SK-N-SH (cell line): ENCODE measurements at regions not wholly inside any gene's neighbourhood (a gene's known extent, or its start where the extent isn't known, plus 50 kb on each side); places are given as distances from the start of the nearest gene placed in this dataset.

Experiments
- CTCF ChIA-PET: fragments of 300-600, 350-600 bp; formaldehyde crosslinking; extraction: SDS; loops from one replicate; lab custom pipeline; 2021; lab: Yijun Ruan, JAX
- POLR2A ChIA-PET: fragments of 350-600 bp; sonication (Branson Sonifier 250); formaldehyde crosslinking; extraction: SDS; loops from one replicate; lab custom pipeline; 2020; ENCODE audit warnings: antibody characterized with exemption, inconsistent platforms; lab: Yijun Ruan, JAX
- DNase-seq: peaks from one replicate; pipeline ENCODE4 v3.0.0; 2012
- H2AFZ ChIP-seq: fragments of 200-600 bp; sonication (generic); 2 replicates; pipeline ENCODE4 v1.8.1; 2016; ENCODE audit warnings: antibody characterized with exemption, mild to moderate bottlenecking, low read depth
- H3F3A ChIP-seq: fragments of 200-600 bp; sonication (generic); replicated peaks from 2 replicates; pipeline ENCODE3; 2016; ENCODE audit warnings: antibody characterized with exemption, mild to moderate bottlenecking; ENCODE audit not compliant: insufficient read depth
- H3K27ac ChIP-seq, 2 experiments: fragments of 200-500 bp in 1 of 2; fragments of 200-600 bp in 1 of 2; sonication (Bioruptor generic) in 1 of 2; sonication (generic), shearing (Covaris generic) in 1 of 2; 2 replicates each; pipeline versions ENCODE4 v1.5.1 to v1.6.1; 2014 to 2016; ENCODE audit warnings: low read depth in 2 of 2, inconsistent platforms in 1 of 2, low read length in 1 of 2, mild to moderate bottlenecking in 1 of 2, mixed read lengths in 1 of 2
- H3K27me3 ChIP-seq: fragments of 200-600 bp; sonication (generic), shearing (Covaris generic); 2 replicates; pipeline ENCODE4 v1.6.1; 2016; ENCODE audit warnings: mixed run types; ENCODE audit not compliant: insufficient read depth
- H3K36me3 ChIP-seq, 2 experiments: fragments of 200-500 bp in 1 of 2; fragments of 200-600 bp in 1 of 2; sonication (Bioruptor generic) in 1 of 2; sonication (generic) in 1 of 2; replicated peaks in 1 of 2; 2 replicates each; pipeline versions ENCODE3 to v1.5.1; 2014 to 2016; ENCODE audit warnings: low read length in 1 of 2, mild to moderate bottlenecking in 1 of 2; ENCODE audit not compliant: insufficient read depth in 2 of 2, control insufficient read depth in 1 of 2
- H3K4me1 ChIP-seq, 2 experiments: fragments of 200-500 bp in 1 of 2; fragments of 200-600 bp in 1 of 2; sonication (Bioruptor generic) in 1 of 2; sonication (generic), shearing (Covaris generic) in 1 of 2; 2 replicates each; pipeline versions ENCODE4 v1.5.1 to v1.6.1; 2014 to 2016; ENCODE audit warnings: low read depth in 1 of 2, low read length in 1 of 2, mixed run types in 1 of 2; ENCODE audit not compliant: insufficient read depth in 2 of 2, control insufficient read depth in 1 of 2
- H3K4me2 ChIP-seq: fragments of 200-600 bp; sonication (generic), shearing (Covaris generic); 2 replicates; pipeline ENCODE4 v1.6.1; 2017; ENCODE audit warnings: mixed run types
- H3K4me3 ChIP-seq, 2 experiments: fragments of 200-500 bp in 1 of 2; fragments of 200-600 bp in 1 of 2; sonication (Bioruptor generic) in 1 of 2; sonication (generic), shearing (Covaris generic) in 1 of 2; 2 replicates each; pipeline versions ENCODE4 v1.5.1 to v1.8.1; 2014 to 2016; ENCODE audit warnings: low read depth in 2 of 2, inconsistent platforms in 1 of 2, low read length in 1 of 2, mild to moderate bottlenecking in 1 of 2, mixed read lengths in 1 of 2, moderate library complexity in 1 of 2
- H3K79me2 ChIP-seq: fragments of 200-600 bp; sonication (generic); 2 replicates; pipeline ENCODE4 v1.8.1; 2017; ENCODE audit warnings: mild to moderate bottlenecking; ENCODE audit not compliant: insufficient read depth
- H3K9ac ChIP-seq: fragments of 200-600 bp; sonication (generic); 2 replicates; pipeline ENCODE4 v1.6.1; 2017; ENCODE audit warnings: mixed run types
- H3K9me2 ChIP-seq: fragments of 200-600 bp; sonication (generic); 2 replicates; pipeline ENCODE4 v1.6.1; 2017; ENCODE audit warnings: mixed run types
- H3K9me3 ChIP-seq: fragments of 200-600 bp; sonication (generic); 2 replicates; pipeline ENCODE4 v1.6.1; 2017; ENCODE audit warnings: mixed run types, mild to moderate bottlenecking, moderate library complexity
- H4K20me1 ChIP-seq: fragments of 200-600 bp; sonication (generic); 2 replicates; pipeline ENCODE4 v1.6.1; 2017; ENCODE audit warnings: mild to moderate bottlenecking, mixed run types; ENCODE audit not compliant: insufficient read depth
- CTCF ChIP-seq: fragments of 200-600 bp; sonication (generic); IDR thresholded peaks from 2 replicates; pipeline ENCODE4 v1.6.1; 2017; ENCODE audit warnings: antibody characterized with exemption, mild to moderate bottlenecking, moderate library complexity
- ELF1 ChIP-seq: IDR thresholded peaks from 2 replicates; pipeline ENCODE4 v1.4.0; 2012
- EP300 ChIP-seq, 2 experiments: IDR thresholded peaks; 2 replicates each; pipeline versions ENCODE4 v1.4.0 to v1.6.1; 2012; ENCODE audit warnings: borderline replicate concordance in 1 of 2, low read depth in 1 of 2, low read length in 1 of 2
- FOXM1 ChIP-seq: IDR thresholded peaks from 2 replicates; pipeline ENCODE4 v1.4.0; 2012; ENCODE audit warnings: low read depth, mild to moderate bottlenecking
- MAX ChIP-seq: IDR thresholded peaks from 2 replicates; pipeline ENCODE4 v1.4.0; 2012; ENCODE audit warnings: low read depth
- MEF2A ChIP-seq: IDR thresholded peaks from 2 replicates; pipeline ENCODE4 v1.4.0; 2012; ENCODE audit warnings: low read depth, borderline replicate concordance
- POLR2AphosphoS5 ChIP-seq: IDR thresholded peaks from 2 replicates; pipeline ENCODE4 v1.6.1; 2012; ENCODE audit warnings: low read depth, low read length
- RCOR1 ChIP-seq: fragments of 150-350 bp; IDR thresholded peaks from 2 replicates; pipeline ENCODE4 v1.6.1; 2017; ENCODE audit warnings: antibody characterized with exemption, low read length
- REST ChIP-seq: IDR thresholded peaks from 2 replicates; pipeline ENCODE4 v1.6.1; 2012; ENCODE audit warnings: mild to moderate bottlenecking, low read depth, low read length, moderate library complexity
- RFX5 ChIP-seq: IDR thresholded peaks from 2 replicates; pipeline ENCODE4 v1.6.1; 2012; ENCODE audit warnings: mild to moderate bottlenecking, improper control_type of control experiment, low read length
- RXRA ChIP-seq: IDR thresholded peaks from 2 replicates; pipeline ENCODE4 v1.4.0; 2012; ENCODE audit warnings: low read depth, mild to moderate bottlenecking, borderline replicate concordance
- SMC3 ChIP-seq: IDR thresholded peaks from 2 replicates; pipeline ENCODE4 v1.6.1; 2012; ENCODE audit warnings: low read depth, low read length, improper control_type of control experiment
- YY1 ChIP-seq: IDR thresholded peaks from 2 replicates; pipeline ENCODE4 v1.4.0; 2012; ENCODE audit warnings: low read depth, mild to moderate bottlenecking
- WGBS: methylation state at CpG from one replicate; pipeline ENCODE4 v1.1.6; 2017; ENCODE audit warnings: low lambda C conversion rate; 5-methylcytosine and 5-hydroxymethylcytosine counted together

GRCh38 chr3:189500299-189500698, 130.9 kb upstream of the TP63 start:
- H4K20me1 ChIP-seq = no peaks in the 10 kb centered on the region
- H3K4me3 ChIP-seq = no peak overlapping the region
- no peak for DNase-seq
- no peaks in the 10 kb centered on the region for H3K9me2 ChIP-seq
- H3K36me3 ChIP-seq = no peaks in the 10 kb centered on the region
- H3K27me3 ChIP-seq = no peaks in the 10 kb centered on the region
- no peak overlapping the region for H3K9ac ChIP-seq
- ChIA-PET CTCF (no interaction called here), POLR2A (no interaction called here)
- no peak overlapping the region for H3K27ac ChIP-seq
- H3K9me3 ChIP-seq = no peaks in the 10 kb centered on the region
- H3F3A ChIP-seq = no peaks in the 10 kb centered on the region
- H3K79me2 ChIP-seq = no peaks in the 10 kb centered on the region
- no peak overlapping the region for H2AFZ ChIP-seq
- no peak for TF ChIP-seq RFX5
- TF ChIP-seq POLR2AphosphoS5 = no peak
- TF ChIP-seq YY1 = no peak
- no peak for TF ChIP-seq CTCF
- TF ChIP-seq REST = no peak
- no peak for TF ChIP-seq ELF1
- no peak for TF ChIP-seq EP300 (IDR thresholded peaks at IDR 0.05; ENCODE audit: borderline replicate concordance in 1 of 2, low read depth in 1 of 2, low read length in 1 of 2)
- no peak for TF ChIP-seq RCOR1
- TF ChIP-seq FOXM1 = no peak
- no peaks in the 10 kb centered on the region; a peak in 1 of 4 replicates for H3K4me1 ChIP-seq
- WGBS = 15% methylated on average over 4 of the region's 4 CpGs
- no peak overlapping the region for H3K4me2 ChIP-seq

GRCh38 chr3:189500798-189501495, 130.2 kb upstream of the TP63 start:
- ChIA-PET CTCF (no interaction called here), POLR2A (no interaction called here)
- no peaks in the 10 kb centered on the region for H3K9me2 ChIP-seq
- H3K4me1 ChIP-seq = no peaks in the 10 kb centered on the region; a peak in 1 of 4 replicates
- TF ChIP-seq POLR2AphosphoS5 (no peak), SMC3 (no peak), MEF2A (no peak), RXRA (no peak), MAX (no peak), FOXM1 (no peak)
- H3K4me3 ChIP-seq = no peak overlapping the region
- no peaks in the 10 kb centered on the region for H3K36me3 ChIP-seq
- H3K27me3 ChIP-seq = no peaks in the 10 kb centered on the region
- no peaks in the 10 kb centered on the region for H3F3A ChIP-seq
- 20% methylated on average over 3 of the region's 3 CpGs for WGBS
- no peak overlapping the region for H3K27ac ChIP-seq
- H3K4me2 ChIP-seq = no peak overlapping the region
- no peaks in the 10 kb centered on the region for H4K20me1 ChIP-seq
- no peak overlapping the region for H3K9ac ChIP-seq
- H3K9me3 ChIP-seq = no peaks in the 10 kb centered on the region
- no peak overlapping the region for H2AFZ ChIP-seq
- DNase-seq = no peak
- H3K79me2 ChIP-seq = no peaks in the 10 kb centered on the region
